ENCODE measurements at regions not wholly inside any gene's neighbourhood (a gene's known extent, or its start where the extent isn't known, plus 50 kb on each side); places are given as distances from the start of the nearest gene placed in this dataset.

DNA sequence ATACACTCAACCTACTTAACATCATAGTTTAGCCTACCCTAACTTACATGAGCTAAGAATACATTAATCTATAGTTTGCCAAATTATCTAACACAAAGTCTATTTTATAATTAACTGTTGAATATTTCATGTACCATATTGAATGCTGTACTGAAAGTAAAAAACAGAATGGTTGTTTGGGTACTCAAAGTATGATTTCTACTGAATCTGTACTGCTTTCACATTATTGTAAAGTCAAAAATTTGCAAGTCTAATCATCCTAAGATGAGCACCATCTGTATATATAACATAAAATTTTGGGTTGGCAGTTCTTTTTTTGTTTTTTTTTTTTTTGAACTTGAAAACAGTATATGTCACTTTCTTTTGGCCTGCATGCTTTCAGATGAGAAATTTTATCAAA, 1212.6 kb downstream of the SLITRK5 start:
- Histone ChIP-seq H3K79me2 (no peaks in the 10 kb centered on the region), H3K4me2 (no peak overlapping the region), H3K36me3 (replicated peaks; ENCODE audit: insufficient read depth, low read depth) (no peaks in the 10 kb centered on the region), H3K27ac (no peak overlapping the region), H3K4me1 (ENCODE audit: insufficient read depth) (no peaks in the 10 kb centered on the region), H4K20me1 (ENCODE audit: insufficient read depth, poor library complexity, severe bottlenecking) (no peaks in the 10 kb centered on the region), H3K4me3 (no peak overlapping the region), H3K9me2 (replicated peaks; ENCODE audit: insufficient read depth) (no peaks in the 10 kb centered on the region), H3K9me3 (ENCODE audit: low read depth) (no peaks in the 10 kb centered on the region), H2AFZ (no peak overlapping the region), H3K27me3 (no peaks in the 10 kb centered on the region)
- DNase-seq (ENCODE audit: low spot score), result no peak
- TF ChIP-seq, protein P1, sequence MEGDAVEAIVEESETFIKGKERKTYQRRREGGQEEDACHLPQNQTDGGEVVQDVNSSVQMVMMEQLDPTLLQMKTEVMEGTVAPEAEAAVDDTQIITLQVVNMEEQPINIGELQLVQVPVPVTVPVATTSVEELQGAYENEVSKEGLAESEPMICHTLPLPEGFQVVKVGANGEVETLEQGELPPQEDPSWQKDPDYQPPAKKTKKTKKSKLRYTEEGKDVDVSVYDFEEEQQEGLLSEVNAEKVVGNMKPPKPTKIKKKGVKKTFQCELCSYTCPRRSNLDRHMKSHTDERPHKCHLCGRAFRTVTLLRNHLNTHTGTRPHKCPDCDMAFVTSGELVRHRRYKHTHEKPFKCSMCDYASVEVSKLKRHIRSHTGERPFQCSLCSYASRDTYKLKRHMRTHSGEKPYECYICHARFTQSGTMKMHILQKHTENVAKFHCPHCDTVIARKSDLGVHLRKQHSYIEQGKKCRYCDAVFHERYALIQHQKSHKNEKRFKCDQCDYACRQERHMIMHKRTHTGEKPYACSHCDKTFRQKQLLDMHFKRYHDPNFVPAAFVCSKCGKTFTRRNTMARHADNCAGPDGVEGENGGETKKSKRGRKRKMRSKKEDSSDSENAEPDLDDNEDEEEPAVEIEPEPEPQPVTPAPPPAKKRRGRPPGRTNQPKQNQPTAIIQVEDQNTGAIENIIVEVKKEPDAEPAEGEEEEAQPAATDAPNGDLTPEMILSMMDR (IDR thresholded peaks at IDR 0.05; ENCODE audit: poor library complexity), result no peak
- no peak for TF ChIP-seq EZH2phosphoT487 (IDR thresholded peaks at IDR 0.05; ENCODE audit: low read depth, severe bottlenecking, unreplicated experiment)
- TF ChIP-seq EZH2 (IDR thresholded peaks at IDR 0.05; ENCODE audit: borderline replicate concordance), result no peak

DNA sequence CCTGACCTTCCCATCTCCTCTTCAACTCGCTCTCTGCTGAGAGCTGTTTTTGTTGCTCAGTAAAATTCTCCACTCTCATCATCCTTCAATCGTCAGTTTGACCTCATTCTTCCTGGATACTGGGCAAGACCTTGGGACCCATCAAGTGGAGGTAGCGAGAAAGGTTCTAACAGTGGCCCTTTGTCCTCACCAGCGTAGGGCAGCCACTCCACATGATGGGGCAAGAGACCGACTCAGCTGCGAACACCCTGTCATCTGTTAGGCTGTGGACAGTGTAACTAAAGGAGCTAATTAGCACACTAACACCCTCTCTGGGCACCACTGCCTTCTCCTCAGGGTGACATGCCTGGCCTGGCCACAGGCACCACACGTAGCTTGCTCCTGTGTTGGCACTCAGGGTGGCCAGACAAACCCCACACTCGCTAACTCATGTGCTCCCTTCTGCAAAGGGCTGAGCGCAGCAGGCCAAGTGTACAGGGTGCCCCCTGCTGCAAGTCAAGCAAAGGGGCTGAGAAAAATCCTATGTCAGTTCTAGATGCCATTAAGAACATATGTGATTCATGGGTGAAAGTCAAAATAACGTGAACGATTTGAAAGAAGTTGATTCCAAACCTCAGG, 1216.0 kb downstream of the SLITRK5 start:
- DNase-seq (ENCODE audit: low spot score), result no peak
- 90% methylated on average over 11 of the region's 11 CpGs for WGBS (ENCODE audit: low lambda C conversion rate, missing lambda C conversion rate)
- no peaks in the 10 kb centered on the region for H3K9me2 ChIP-seq (replicated peaks; ENCODE audit: insufficient read depth)
- H3K4me2 ChIP-seq, result no peak overlapping the region
- H4K20me1 ChIP-seq (ENCODE audit: insufficient read depth, poor library complexity, severe bottlenecking), result no peaks in the 10 kb centered on the region
- no peaks in the 10 kb centered on the region for H3K27me3 ChIP-seq
- no peaks in the 10 kb centered on the region for H3K79me2 ChIP-seq
- H3K36me3 ChIP-seq (replicated peaks; ENCODE audit: insufficient read depth, low read depth), result no peaks in the 10 kb centered on the region
- no peaks in the 10 kb centered on the region for H3K4me1 ChIP-seq (ENCODE audit: insufficient read depth)
- H2AFZ ChIP-seq, result no peak overlapping the region
- TF ChIP-seq, protein P1 (IDR thresholded peaks at IDR 0.05; ENCODE audit: poor library complexity), result no peak
- H3K4me3 ChIP-seq, result no peak overlapping the region
- H3K27ac ChIP-seq, result no peak overlapping the region
- no peaks in the 10 kb centered on the region for H3K9me3 ChIP-seq (ENCODE audit: low read depth)

DNA sequence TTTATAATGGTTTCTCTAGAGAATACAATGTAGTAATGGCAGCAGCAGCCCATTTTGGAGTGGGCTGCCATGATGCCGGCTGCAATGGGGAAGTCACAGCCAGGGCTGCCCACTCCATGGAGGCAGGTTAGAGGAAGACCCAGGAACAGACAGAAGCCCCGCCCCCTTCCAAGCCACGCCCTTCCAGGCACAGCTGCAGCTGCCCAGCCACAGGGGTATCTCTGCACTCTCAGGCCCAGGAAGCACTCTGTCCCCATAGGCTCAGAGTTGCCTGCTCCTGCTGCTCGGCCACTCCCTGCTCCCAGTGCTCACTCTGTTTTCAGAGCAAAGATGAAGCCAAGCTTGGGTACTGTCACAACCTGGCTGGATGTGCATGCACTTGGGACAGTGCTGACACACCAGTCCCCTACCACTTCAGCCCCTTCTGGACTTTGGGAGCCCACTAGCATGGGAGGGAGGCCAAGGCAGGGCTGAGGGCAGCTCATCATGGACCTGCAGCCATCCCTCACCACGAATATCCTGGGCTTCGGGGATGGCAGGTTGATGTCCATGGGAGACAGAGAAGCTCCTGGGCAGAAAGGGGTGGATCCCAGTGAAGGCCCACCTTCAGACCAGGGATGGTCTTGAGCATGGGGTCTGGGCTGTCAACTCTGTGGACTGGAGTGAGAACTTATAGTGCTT, 1224.2 kb downstream of the SLITRK5 start:
- no peaks in the 10 kb centered on the region for H3K4me1 ChIP-seq (ENCODE audit: insufficient read depth)
- no peak overlapping the region for H2AFZ ChIP-seq
- no peaks in the 10 kb centered on the region for H3K27me3 ChIP-seq
- H3K4me2 ChIP-seq, result no peak overlapping the region
- DNase-seq (ENCODE audit: low spot score), result no peak
- 92% methylated on average over 6 of the region's 6 CpGs for WGBS (ENCODE audit: low lambda C conversion rate, missing lambda C conversion rate)
- no peak for TF ChIP-seq EZH2phosphoT487 (IDR thresholded peaks at IDR 0.05; ENCODE audit: low read depth, severe bottlenecking, unreplicated experiment)
- TF ChIP-seq, protein P1 (IDR thresholded peaks at IDR 0.05; ENCODE audit: poor library complexity), result no peak
- TF ChIP-seq EZH2 (IDR thresholded peaks at IDR 0.05; ENCODE audit: borderline replicate concordance), result no peak
- H3K9me2 ChIP-seq (replicated peaks; ENCODE audit: insufficient read depth), result no peaks in the 10 kb centered on the region
- no peaks in the 10 kb centered on the region for H4K20me1 ChIP-seq (ENCODE audit: insufficient read depth, poor library complexity, severe bottlenecking)
- no peaks in the 10 kb centered on the region for H3K9me3 ChIP-seq (ENCODE audit: low read depth)
- H3K79me2 ChIP-seq, result no peaks in the 10 kb centered on the region
- H3K36me3 ChIP-seq (replicated peaks; ENCODE audit: insufficient read depth, low read depth), result no peaks in the 10 kb centered on the region
- H3K27ac ChIP-seq, result no peak overlapping the region
- H3K4me3 ChIP-seq, result no peak overlapping the region
